ENCODE measurements at regions not wholly inside any gene's neighbourhood (a gene's known extent, or its start where the extent isn't known, plus 50 kb on each side); places are given as distances from the start of the nearest gene placed in this dataset.
A peak's percentile ranks its signal among the peaks of the same experiment; 100 is the strongest.

DNA sequence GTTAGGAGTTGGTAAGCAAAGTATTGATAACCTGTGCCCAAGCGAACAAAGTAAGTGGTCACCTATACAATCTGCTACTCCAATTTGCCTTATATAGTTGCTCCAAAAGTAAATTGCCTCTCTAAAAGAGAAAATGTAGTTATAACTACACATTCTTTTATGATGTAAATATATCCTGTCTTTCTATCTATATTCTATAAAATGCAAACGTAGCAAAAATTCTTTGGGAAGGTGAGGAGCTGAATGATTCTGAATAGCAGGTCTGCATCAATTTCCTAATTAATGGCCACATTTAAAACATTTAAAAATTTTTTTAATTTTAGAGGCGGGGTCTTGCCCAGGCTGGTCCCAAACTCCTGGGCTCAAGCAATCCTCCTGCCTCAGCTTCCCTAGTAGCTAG lies 64.2 kb upstream of the ASIP start:
- TF ChIP-seq, protein P1, sequence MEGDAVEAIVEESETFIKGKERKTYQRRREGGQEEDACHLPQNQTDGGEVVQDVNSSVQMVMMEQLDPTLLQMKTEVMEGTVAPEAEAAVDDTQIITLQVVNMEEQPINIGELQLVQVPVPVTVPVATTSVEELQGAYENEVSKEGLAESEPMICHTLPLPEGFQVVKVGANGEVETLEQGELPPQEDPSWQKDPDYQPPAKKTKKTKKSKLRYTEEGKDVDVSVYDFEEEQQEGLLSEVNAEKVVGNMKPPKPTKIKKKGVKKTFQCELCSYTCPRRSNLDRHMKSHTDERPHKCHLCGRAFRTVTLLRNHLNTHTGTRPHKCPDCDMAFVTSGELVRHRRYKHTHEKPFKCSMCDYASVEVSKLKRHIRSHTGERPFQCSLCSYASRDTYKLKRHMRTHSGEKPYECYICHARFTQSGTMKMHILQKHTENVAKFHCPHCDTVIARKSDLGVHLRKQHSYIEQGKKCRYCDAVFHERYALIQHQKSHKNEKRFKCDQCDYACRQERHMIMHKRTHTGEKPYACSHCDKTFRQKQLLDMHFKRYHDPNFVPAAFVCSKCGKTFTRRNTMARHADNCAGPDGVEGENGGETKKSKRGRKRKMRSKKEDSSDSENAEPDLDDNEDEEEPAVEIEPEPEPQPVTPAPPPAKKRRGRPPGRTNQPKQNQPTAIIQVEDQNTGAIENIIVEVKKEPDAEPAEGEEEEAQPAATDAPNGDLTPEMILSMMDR (IDR thresholded peaks at IDR 0.05; ENCODE audit: low read depth, low read length): no peak
- no peak for DNase-seq (ENCODE audit: extremely low read depth, low read depth)

DNA sequence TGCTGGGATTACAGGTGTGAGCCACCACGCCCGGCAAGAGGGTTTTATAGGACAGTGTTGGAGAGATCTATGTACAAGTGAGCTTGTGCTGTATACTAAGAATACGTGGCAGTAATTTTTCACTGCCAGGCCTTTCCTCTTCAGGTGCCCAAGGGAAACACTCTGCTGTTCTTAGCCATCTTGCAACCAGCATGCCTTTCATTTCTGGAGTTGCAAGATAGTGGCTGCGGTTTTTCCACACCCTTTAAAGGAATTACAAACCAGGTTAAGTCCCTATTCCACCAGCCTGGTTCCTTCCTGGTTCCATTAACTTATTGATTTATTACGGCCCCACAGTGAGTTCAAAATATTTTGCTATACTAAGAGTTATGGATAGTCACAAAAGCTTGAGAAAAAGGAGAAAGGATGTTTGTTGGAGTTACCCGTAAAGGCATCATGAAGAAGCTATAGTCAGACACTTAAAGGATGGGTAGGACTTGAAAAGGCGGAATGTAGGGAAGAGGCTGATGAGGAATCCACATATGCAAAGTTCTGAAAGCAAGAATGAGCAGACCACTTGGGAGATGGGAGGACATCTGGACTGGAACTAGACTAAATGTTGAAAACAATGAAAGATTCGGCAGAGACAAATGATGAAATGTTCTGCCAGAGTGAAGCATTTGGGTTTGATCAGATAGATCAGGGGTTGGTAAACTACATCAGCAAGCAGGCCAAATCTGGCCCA lies 61.4 kb upstream of the ASIP start:
- no peak for DNase-seq (ENCODE audit: extremely low read depth, low read depth)
- TF ChIP-seq, protein P1 (IDR thresholded peaks at IDR 0.05; ENCODE audit: low read depth, low read length): no peak

DNA sequence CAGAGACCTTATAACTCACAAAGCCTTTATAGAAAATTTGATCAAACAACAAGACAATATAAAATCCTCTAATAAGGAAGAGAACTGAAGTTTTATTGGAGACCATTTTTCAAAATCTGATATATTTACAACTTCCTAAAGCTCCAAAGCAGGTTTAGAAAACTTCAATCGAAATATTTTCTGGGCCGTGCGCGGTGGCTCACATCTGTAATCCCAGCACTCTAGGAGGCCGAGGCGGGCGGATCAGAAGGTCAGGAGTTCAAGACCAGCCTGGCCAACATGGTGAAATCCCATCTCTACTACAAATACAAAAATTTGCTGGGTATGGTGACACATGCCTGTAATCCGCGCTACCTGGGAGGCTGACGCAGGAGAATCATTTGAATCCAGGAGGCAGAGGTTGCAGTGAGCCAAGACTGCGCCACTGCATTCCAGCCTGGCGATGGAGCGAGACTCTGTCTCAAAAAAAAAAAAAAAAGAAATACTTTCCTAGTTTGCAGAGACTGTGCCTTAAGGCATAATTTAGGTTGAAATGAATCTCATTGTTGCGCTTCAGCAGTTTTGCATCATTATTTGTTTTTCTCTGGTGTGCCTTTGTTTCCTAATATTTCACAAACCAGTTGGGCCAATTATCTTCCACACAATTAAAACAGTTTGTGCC lies 60.6 kb upstream of the ASIP start:
- TF ChIP-seq, protein P1 (IDR thresholded peaks at IDR 0.05; ENCODE audit: low read depth, low read length): no peak

DNA sequence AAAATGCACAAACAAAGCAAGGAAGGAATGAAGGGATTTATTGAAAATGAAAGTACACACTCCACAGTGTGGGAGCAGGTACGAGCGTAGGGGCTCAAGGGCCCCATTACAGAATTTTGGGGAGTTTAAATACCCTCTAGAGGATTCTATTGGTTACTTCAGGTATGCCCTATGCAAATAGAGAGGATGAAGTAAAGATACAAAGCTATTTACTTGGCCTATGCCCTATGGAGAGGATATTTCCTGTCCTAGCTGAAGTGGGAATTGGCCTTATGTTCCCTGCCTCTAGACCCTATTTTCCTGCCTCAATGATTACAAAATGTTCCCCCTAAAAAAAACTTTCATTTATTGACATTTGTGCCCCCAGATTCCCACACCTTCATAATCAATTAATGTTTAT lies 59.7 kb upstream of the ASIP start:
- no peak for DNase-seq (ENCODE audit: extremely low read depth, low read depth)
- TF ChIP-seq, protein P1 (IDR thresholded peaks at IDR 0.05; ENCODE audit: low read depth, low read length): no peak

More for the DNA sequence above, 60.6 kb upstream of the ASIP start:
- DNase-seq (ENCODE audit: extremely low read depth, low read depth): peak; percentile 54

DNA sequence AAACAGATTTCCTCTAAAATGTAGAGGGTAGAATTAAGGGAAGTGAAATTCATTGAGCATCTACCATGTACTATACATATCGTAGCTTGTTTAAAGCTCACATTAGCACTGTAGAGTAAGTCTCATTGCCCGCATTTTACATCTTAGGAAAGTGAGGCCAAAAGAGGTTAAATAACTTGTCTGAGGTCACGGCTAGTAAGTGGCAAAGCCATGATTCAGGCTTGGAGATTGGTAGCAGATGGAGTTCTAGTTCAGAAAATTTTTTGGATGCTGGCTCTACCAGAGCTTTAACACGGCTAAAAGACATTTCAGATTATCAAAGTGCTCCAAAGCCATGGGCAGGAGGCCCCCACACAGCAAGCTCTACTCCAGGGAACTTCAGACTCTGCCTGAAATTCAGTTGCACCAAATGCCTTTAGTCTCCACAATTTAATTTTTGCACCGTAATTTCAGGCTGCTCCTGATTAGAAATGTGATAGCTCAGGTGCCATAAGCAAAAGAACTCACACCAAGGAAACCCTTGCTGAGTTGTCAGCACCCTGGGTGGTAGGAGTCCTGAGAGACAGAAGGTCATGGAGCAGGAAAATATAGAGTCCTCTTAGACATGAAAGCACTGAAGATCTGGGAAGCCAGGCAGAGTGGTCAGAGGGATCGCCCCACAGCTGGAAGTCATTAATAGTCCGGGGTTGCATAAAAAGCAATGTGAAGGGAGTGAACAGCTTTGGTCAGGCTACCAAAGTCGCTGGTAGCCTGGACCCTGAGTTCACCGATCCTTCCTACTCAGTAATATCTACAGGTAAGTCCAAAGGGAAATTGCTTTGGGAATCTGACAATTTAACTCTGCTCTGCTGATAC lies 55.2 kb upstream of the ASIP start:
- TF ChIP-seq, protein P1 (IDR thresholded peaks at IDR 0.05; ENCODE audit: low read depth, low read length): no peak
- peak; percentile 50 for DNase-seq (ENCODE audit: extremely low read depth, low read depth)

DNA sequence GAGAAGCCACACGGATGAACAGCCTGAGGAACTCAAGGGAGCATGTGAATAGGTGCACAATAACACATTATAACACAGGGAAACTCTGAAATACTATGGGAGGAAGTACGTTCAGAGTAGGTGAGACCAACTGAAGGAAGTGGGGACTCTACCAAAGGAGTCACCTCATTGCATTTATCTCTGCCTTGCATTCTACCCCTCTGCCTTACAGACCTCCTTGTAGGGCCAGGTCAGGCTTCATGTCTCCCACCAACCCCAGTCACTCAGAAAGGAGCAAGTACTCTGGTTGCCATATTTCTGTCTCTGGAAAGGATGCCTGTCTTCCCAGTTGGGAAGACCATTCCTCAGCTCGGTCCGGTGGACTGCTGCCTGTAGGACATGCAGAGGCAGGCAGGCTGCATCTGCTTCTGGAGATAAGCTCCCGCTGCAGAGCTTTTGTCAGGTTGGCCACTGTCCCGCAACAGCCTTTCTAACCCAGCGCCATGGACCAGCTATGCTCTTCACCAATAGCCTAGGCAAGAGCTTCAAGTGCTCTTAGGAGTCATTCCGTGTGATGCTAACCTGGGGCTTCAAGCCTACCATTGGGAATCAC lies 51.6 kb upstream of the ASIP start:
- no peak for DNase-seq (ENCODE audit: extremely low read depth, low read depth)
- TF ChIP-seq, protein P1 (IDR thresholded peaks at IDR 0.05; ENCODE audit: low read depth, low read length): no peak
